ENCODE measurements at regions not wholly inside any gene's neighbourhood (a gene's known extent, or its start where the extent isn't known, plus 50 kb on each side); places are given as distances from the start of the nearest gene placed in this dataset.

GRCh38 chr4:108342325-108342970 lies 173.7 kb upstream of the LEF1 start:
- DNase-seq (ENCODE audit: low read depth, low spot score): no peak
- in situ Hi-C loops (cut with HindIII; ENCODE audit: low sequenced_read_pairs): no loop called here
- no peak overlapping the region for H3K4me3 ChIP-seq (ENCODE audit: low read depth, low read length)

GRCh38 chr4:108337923-108338322 lies 169.2 kb upstream of the LEF1 start:
- no peak overlapping the region for H3K4me3 ChIP-seq (ENCODE audit: low read depth, low read length)
- in situ Hi-C loops (cut with HindIII; ENCODE audit: low sequenced_read_pairs): no loop called here
- no peak for TF ChIP-seq CTCF (IDR thresholded peaks at IDR 0.05; ENCODE audit: low read depth, low read length)
- DNase-seq (ENCODE audit: low read depth, low spot score): peak; percentile 50

More at GRCh38 chr4:108342325-108342970, 173.7 kb upstream of the LEF1 start:
- no peak for TF ChIP-seq CTCF (IDR thresholded peaks at IDR 0.05; ENCODE audit: low read depth, low read length)

DNA sequence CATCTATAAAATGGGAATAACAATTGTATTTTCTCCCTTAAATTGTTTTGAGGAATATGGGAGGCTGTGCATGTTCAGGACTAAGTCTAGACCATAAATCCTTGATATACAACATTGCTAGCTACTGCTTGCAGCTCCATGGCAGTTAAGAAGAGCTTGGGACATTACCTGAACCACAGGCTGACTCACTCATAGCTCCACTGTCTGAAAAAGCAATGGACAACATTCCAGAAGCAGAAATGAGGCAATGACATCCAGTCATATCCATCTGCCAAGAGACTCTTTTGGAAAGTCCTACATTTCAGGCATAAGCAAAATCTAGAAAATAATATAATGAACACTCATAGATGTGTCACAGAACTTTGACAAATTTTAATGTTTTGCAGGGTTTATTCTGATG lies 167.3 kb upstream of the LEF1 start:
- peak; percentile 62 for DNase-seq (ENCODE audit: low read depth, low spot score)
- in situ Hi-C loops (cut with HindIII; ENCODE audit: low sequenced_read_pairs): no loop called here
- no peak overlapping the region for H3K4me3 ChIP-seq (ENCODE audit: low read depth, low read length)
- no peak for TF ChIP-seq CTCF (IDR thresholded peaks at IDR 0.05; ENCODE audit: low read depth, low read length)

GRCh38 chr4:108335081-108335480 lies 166.3 kb upstream of the LEF1 start:
- DNase-seq (ENCODE audit: low read depth, low spot score): no peak
- TF ChIP-seq CTCF (IDR thresholded peaks at IDR 0.05; ENCODE audit: low read depth, low read length): no peak
- in situ Hi-C loops (cut with HindIII; ENCODE audit: low sequenced_read_pairs): no loop called here
- no peak overlapping the region for H3K4me3 ChIP-seq (ENCODE audit: low read depth, low read length)

GRCh38 chr4:108334031-108334430 lies 165.3 kb upstream of the LEF1 start:
- TF ChIP-seq CTCF (IDR thresholded peaks at IDR 0.05; ENCODE audit: low read depth, low read length): no peak
- no peak overlapping the region for H3K4me3 ChIP-seq (ENCODE audit: low read depth, low read length)
- no peak for DNase-seq (ENCODE audit: low read depth, low spot score)
- in situ Hi-C loops (cut with HindIII; ENCODE audit: low sequenced_read_pairs): no loop called here

GRCh38 chr4:108333353-108333942 lies 164.7 kb upstream of the LEF1 start:
- H3K4me3 ChIP-seq (ENCODE audit: low read depth, low read length): no peak overlapping the region
- TF ChIP-seq CTCF (IDR thresholded peaks at IDR 0.05; ENCODE audit: low read depth, low read length): no peak
- in situ Hi-C loops (cut with HindIII; ENCODE audit: low sequenced_read_pairs): no loop called here
- no peak for DNase-seq (ENCODE audit: low read depth, low spot score)
